Transverse colon (tissue), 4 donors: ENCODE measurements at regions not wholly inside any gene's neighbourhood (a gene's known extent, or its start where the extent isn't known, plus 50 kb on each side); places are given as distances from the start of the nearest gene placed in this dataset.

Source experiments
- CTCF ChIP-seq, 5 experiments: fragments of 200-600 bp in 3 of 5; fragments of 450-650 bp in 2 of 5; sonication (generic) in 3 of 5; IDR thresholded peaks; 1 replicate in 2 of 5; 2 replicates in 3 of 5; pipeline ENCODE4 v1.5.1; 2016 to 2017; ENCODE audit warnings: antibody characterized with exemption in 5 of 5, inconsistent platforms in 3 of 5, mild to moderate bottlenecking in 2 of 5, moderate library complexity in 1 of 5
- POLR2A ChIP-seq: fragments of 450-650 bp; IDR thresholded peaks from one replicate; pipeline ENCODE4 v1.6.1; 2016; ENCODE audit warnings: antibody characterized with exemption, mild to moderate bottlenecking, moderate library complexity
- POLR2AphosphoS5 ChIP-seq, 3 donors: sonication (generic); formaldehyde crosslinking; IDR thresholded peaks; one replicate each; pipeline ENCODE4 v1.6.1; 2016; ENCODE audit warnings: antibody characterized with exemption in 3 of 3

DNA sequence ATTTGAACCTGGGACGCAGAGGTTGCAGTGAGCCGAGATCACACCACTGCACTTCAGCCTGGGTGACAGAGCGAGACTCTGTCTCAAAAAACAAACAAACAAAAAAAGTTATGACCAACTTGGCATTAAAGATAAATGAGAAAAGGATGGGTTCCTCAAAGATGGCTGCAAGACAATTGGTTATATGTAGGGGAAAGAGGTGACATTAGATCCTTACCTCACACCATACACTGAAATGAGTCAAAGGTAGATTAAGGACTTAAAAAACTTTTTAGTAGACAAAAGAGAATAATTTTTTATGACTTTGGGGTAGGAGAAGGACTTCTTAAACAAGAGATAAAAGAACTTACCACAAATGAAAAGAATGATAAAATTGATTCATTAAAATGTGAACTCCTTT lies 74.5 kb downstream of the SYF2 start:
- TF ChIP-seq CTCF (IDR thresholded peaks at IDR 0.05): no peak
- no peak for TF ChIP-seq POLR2AphosphoS5 (IDR thresholded peaks at IDR 0.05)
- no peak for TF ChIP-seq POLR2A
